NCI-H1436 (cell line): ENCODE measurements at regions not wholly inside any gene's neighbourhood (a gene's known extent, or its start where the extent isn't known, plus 50 kb on each side); places are given as distances from the start of the nearest gene placed in this dataset.

Experiments
- DNase-seq: peaks from one replicate; lab custom pipeline; 2025; lab: John Stamatoyannopoulos, UW

DNA sequence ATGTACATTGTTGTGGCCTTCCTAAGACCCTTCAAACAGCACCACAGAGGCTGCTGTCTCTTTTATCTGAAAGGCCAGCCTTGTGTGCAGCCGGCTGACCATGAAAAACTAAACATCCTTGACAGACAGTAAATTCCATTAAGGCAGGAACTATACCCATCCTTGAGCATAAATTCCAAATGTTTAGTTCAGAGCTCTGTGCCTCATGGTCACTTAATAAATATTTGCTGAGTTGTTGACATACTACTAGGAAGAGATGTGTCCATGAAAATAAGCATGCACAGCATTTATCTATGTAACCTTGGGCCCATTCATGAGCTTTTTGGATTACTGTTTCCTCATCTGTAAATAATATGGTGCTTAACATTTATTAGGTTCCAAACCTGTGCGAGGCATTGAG is 424.8 kb downstream of the HRH4 start:
- DNase-seq: no peak

DNA sequence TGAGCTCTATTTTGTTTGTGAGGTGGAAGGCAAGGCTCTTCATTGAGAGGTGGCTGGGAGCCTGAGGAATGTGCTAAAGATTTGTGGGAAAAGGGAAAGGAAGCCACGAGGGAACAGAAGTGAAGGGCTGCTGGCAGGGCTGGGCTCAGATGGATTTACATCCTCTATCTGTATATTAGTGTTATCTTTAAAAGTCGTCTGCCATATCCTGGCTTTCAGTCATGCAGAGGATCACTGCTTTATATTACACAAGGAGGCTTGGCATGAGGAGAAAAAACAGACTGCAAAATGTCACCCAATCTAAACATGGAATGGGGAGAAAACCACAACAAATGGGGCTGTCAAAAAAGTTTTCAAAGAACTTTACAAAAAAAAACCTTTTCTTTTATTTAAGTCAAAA is 434.4 kb downstream of the HRH4 start:
- no peak for DNase-seq

DNA sequence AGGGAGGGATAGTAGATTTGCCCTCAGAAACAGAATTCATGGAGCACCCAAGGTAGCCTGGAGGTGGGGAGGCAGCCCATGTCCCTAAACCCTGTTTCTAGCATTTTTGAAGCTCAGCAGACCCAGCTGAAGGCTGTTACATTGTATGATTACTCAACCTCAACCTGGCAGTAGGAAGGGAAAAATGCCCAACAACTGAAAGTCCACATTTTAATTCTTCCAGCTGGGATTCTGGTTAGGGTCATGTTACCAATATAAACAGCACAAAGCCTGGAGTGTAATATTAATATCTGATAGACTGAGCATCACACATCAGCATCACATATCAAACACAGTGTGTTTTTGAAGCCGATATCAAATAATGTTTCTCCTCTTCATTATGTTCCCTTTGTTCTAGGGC is 437.0 kb downstream of the HRH4 start:
- DNase-seq: no peak

DNA sequence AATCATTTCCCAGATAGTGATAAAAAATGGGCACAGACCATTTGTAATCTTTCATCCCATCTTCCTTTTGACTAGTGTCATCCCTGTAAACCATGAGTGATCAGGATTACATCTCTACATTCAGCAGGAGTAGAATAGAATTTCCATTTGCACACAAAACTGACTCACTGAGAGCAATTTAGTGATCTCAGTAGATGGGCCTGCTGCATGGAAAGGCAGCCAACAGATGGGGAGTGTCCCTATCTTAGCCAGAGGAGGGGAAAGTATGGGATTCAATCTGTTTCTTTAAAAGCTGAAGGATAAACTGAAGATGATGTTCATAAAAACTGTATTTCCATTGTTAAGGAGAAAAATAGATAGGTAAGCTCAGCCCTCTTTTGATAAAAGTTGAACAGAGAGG is 441.7 kb downstream of the ZNF521 start:
- DNase-seq: no peak

DNA sequence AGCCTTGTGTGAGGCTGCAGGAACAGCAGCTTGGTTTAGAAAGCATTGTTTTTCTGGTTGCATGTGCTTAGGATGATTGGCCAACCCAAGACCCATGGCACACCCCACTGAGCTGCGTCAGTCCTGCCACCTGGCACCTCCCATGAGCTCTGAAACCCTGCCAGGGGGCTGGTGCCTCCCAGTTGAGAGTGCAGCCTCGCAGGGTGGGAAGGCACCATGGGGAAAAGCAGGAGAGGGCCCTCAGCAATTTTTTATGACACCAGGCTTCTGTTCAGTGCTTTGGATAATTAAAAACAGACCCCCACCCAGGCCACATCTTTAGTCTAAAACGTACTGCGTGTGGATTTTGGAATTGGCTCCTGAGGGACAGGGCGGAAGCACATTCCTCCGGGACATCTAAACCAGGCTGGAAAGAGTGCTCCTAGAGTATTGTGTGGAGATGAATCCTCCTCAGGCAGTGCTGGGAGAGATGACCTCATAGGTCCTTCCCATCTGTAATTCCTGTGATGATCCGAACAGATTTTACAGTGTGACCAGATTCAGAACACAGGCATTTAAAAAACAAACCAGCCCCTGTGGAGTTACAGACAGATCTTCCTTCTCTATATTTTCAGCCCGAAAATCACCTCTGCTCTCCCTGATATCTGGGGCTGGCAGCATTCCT is 438.3 kb downstream of the ZNF521 start:
- no peak for DNase-seq

DNA sequence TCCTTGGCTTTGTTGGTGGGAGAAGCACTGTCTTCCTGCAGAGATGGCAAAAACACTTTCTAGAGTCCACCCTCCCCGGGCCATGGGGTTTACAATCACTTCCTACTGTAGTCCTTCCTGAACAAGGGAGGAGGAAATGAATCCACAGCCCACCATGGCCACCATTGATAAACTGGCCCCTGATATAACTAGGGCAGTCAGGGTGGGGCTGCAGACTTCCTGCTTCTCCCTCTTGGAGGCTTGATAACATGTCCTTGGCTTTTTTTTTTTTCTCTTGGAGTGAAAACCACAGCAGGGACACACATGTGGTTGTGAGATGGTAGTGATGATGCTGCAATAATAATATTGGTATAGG is 437.8 kb downstream of the ZNF521 start:
- no peak for DNase-seq

DNA sequence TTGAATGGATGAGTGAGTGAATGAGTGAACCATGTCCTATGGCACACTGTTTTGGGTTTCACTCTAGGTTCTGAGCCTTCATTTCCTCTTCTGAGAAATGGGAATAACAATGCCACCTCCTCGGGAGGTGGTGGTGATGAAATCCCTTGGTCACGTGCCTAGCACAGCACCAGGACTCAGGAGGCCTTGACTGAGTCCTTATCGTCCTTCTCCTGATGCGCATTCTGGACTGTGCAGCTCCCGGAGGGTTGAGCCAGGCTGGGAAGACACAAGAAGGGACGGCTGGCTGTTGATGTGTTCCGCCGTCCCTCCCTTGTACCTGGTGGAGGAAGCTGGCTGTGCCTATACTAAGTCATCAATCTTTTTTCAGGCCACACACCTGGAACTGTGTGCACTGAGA is 437.3 kb downstream of the ZNF521 start:
- no peak for DNase-seq

DNA sequence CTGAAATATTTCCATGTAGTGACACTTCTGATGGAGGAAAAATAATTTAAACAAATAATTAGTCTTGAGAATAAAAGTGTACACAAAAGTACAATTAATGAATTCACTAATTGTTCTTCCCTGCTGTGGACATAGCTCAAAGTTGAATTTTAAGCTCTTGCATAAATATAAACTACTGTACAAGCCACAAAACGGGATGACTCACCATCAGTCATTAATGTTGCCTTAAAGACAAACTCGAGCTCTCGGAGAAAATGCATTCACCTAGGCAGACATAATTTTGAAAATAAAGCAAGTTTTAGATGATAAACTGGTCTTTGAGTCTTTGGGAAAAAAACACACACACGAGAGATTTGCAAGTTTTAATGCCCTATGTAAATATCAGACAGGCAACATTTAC is 436.4 kb downstream of the ZNF521 start:
- DNase-seq: no peak

DNA sequence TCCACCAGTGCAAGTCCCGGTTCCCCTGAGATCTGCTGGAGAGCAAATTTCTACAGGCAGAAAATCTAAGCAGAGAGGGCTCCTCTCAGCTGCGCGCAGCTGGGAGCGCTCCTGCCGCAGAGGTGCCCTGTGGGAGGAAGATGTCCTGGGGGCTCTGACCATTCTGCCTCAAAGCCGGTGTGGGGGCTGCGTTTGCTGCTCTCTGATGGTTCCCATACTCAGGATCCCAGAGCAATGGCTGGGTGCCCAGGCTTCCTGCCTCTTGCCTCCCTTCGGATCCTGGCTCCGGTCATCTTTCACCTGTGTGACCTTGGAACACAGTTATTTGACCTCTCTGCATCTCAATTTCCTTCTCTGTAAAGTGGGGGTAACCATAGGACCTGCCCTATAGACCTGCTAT is 434.2 kb downstream of the ZNF521 start:
- no peak for DNase-seq

DNA sequence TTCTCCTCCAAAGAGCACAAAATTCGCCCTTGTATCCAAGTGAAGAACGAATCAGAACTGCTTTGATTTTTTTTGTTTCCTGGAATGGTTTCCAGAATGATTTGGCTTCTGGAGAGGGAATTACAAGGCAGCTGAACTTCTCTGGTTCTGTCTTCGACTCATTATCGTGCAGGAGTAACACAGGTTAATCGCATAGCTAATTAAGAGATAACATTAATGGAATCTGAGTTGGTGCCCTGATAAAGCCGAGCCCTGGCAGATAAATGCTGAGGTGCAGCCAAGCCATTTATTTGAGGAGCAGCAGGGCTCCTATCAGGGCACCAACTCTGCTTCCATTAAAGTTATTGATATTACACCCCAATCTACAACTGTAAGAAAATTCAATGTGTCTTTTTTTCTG is 433.7 kb downstream of the ZNF521 start:
- DNase-seq: no peak

DNA sequence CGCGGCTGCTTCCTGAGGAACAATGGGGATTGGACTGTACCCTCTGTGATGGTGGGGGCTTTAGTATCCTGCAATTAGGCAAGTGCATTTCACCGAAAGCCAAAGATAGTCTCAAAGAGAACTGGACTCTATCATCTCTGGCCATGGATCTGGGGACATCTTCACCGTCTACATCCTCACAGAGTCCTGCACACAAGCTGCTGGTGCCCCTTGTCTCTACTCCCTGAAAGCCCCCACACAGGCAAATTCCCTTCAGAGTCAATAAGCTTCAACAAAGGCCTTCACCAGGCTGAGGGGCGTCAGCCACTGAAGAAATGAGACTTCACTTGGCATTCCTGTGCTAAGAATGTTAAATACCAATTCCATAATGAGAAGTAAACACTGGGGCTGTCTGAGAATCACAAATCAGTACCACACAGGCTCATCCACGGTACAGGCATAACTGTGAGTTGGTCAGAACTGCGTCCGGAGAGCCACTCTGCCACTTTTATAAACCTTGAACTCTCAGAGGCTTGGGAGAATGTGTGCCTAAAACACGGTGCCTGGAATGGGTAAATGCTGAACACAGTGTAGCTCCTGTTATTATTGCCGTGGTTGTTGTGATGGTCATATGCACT is 432.7 kb downstream of the ZNF521 start:
- no peak for DNase-seq

DNA sequence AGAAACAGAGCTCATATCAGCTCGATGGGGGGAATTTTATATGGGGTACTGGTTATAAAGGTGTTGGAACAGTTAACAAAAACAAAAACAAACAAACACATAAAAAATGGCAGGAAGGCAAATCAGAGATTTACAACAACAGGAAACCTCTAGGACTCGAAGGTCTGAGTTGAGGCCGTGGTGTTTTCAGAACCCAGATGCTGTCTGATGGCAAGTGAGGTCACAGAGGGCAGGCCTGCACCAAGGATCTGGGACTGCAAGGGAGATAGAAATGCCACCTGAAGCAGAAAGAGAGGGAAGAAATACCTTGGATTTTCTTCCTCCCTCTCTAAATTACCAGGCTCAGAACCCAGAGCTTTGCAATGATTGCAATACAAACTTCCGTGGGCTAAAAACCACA is 429.5 kb downstream of the ZNF521 start:
- no peak for DNase-seq

DNA sequence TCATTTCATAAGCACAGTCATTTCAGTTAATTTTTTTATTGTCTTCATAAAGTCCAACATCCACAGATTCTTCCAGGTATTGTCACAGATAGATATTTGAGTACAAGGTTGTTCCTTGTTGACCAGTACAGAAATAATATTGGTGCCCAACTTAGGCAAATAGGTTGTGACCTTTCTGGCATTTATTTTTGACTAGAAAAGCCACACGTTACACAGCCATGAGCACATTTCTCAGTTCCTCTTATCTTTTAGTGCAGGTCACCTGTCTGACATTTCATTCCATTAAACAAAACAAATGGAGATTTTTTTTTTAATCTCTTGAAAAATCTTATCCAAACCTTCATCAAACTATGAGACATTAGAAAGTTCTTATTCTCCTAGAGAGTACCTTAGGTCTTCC is 428.8 kb downstream of the ZNF521 start:
- no peak for DNase-seq

DNA sequence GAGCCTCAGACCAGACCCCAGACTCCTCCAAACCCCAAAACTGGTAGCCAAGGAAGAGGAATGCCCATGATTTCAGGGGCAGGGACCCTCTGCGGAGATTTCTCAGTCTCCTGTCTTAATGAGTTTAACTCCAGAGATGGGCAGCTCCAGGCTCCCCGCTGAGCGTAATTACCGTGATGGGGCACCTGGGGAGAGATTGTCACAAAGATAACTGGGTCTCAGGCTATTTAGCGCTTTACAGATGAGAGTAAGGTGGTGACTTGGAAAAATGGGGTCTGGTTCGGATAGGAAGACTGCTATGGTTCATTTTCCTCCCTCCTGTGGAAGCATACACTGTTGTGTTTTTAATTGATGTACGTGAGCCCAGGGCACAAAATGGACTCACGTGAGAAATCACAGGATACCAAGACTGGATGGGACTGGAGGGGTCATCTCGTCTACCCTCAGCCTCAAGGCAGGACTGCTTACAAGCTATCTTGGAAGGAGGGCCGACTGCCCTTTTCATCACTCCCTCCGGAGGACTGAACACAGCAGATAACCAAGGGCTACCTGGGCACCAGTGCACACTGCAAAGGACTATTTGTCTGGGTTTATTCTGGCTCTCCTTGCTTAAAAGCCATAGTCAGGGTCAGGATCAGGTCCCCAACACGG is 427.8 kb downstream of the ZNF521 start:
- no peak for DNase-seq

DNA sequence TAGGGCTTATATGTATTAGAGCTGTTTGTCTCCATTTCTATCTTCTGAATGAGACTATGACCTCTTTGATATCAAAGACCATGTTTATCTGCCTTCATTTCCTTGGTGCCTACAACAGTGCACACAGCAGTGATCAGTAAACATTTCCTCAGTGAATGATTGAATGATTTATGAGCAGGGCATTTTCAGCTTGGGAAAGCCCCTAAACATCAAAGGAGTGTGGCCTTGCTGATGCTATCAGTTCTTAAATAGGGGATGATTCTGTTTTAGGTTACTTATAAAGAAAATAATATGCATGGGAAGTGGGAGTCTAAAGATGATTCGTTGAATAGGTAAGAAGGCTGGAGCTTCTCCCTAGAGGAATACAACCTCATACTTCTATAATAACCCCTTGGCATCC is 425.3 kb downstream of the ZNF521 start:
- DNase-seq: no peak

DNA sequence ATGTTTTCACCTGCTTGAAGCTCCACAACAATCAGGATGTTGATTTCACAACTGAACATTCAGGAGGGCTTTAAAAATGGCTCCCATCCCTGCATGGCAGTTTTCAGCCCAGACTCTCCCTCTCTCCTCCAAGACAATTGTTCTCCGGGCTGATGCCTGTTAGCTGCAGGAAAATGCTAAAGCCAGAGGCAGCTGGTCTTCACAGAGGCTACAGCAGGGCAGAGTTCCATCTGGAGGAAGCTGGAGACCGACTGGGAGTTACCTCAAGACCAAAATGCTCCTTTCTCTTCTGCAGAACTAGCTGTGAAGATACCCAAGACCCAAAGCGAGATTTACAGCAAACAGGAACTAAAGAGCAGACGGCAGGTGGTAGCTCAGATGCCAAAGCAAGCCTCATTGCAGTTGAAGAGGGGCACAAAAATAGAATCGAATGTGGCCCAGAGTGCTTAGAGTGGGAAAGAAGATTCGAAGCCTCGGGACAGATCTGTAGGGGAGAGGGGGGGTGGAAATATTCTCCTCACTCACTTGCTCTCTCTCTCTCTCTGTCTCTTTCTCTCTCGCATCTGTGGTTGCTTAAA is 423.6 kb downstream of the ZNF521 start:
- DNase-seq: no peak

DNA sequence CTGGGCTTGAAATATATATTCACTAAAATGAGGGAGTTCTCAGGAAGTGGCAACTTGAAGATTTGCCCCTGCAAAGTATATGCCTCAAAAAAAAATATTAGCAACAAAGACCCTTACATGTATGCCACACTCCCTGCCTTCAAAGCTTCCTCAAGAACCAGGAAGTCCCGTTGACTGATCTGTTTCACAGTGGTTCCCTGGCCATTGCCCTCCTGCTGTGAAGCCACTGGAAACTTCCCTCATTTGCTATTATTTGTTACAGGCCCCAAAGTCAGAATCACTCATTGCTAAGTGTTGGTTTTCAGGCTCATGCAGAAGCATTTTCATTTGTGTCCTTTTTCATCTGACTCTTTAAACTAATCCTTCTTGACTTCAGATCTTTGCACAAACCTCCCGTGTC is 421.5 kb downstream of the ZNF521 start:
- no peak for DNase-seq

DNA sequence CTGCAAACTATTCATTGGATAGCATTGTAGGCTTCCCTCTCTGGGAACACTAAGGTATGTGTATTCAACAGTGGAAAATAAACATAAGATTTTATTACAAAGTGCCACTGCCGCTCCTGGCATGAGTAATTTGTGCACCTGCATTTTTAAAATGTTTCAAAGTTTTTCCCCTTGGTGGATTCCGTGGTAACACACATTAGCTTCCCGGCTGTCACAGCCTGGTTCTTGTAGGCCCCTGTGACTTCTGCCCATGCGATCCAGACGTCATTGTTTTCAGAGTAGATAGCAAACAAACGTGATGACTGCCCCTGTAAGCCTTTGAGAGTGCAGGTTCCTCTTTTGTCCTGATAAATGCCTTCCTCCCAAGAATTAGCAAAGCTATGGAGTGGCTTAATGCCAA is 421.0 kb downstream of the ZNF521 start:
- no peak for DNase-seq

DNA sequence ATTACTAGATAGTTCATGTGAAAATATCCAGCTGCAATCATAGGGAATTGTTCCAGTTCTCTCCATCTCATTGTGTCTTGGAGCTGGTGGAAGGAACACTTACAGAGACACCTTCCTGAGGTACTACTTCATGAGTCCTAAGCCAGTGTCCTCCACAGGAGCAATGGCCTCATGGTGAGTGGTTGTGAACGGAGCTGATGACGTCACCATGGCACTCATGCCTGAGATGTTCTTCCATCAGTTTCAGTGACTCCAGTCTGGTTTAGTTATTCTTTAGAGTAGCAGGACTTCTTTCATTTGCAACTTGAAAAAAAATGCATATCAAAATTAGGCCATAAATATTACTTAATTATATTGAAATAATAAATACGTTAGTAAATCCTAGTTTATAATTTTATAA is 418.6 kb downstream of the ZNF521 start:
- DNase-seq: no peak

DNA sequence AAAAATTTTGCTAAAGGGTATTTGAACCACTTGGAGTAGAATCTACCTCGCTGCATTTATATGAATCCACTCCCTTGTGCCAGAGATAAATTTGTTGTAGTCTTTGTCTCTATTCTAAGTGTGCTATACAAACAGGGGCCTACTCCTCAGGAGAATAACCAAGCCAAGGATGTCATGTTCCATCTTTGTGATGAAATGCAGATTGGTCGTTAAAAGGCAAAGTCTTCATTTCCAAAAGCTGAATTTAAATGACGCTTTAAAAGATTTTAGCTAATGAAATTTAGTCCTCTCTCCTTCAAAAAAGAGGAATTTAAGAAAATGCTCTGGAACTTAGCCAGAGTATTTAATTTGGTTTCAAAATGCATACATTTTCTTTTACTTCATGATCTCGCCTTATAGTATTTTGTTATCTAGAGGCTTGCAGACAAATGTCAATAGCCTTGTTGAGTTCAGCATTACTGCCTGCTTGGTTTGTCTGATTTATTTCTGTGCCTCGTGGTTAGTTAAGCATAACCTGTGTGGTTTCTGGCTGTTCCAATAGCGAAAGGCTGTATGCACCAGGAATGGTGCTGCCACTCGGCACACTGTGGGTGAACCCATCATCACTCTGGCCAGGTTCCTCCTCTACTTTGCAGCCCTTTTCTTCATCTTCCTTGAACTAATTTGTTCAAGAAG is 417.6 kb downstream of the ZNF521 start:
- no peak for DNase-seq

DNA sequence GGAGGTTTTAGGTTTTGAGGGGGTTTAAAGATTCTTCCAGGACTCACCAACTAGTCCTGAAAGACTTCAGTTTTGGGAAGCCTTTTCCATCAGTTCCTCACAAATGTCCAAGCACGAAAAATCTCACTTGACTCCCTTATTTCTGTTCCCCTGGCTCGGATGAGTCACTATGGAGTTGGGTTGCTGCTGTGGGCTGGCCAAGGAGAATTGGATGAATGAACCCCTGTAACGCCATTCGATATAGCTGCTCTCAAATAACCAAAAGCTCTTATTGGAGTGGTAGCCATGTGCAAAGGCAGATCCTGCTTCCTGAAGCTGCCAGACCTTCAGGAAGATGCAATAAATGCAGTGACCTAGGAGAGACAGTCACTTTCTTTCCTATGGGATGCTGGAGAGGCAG is 417.0 kb downstream of the ZNF521 start:
- DNase-seq: no peak

DNA sequence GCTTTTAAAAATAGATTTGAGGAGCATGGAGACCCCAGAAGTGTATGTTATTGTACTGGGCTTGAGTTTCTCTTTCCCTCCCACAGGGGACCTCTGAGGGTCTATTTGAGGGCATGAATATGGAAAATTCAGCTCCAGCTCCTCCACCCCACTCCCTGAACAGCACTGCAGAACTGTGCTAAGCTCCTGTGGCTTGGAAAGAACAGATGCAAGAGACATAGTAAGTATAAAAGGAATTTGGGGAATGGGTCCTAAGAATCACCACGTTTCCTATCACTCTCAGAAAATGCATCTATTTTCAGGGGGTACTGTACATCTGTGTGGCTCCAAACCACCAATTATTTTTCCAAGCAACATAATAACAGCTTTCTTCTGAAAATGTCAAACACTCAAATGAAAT is 416.1 kb downstream of the ZNF521 start:
- DNase-seq: no peak

DNA sequence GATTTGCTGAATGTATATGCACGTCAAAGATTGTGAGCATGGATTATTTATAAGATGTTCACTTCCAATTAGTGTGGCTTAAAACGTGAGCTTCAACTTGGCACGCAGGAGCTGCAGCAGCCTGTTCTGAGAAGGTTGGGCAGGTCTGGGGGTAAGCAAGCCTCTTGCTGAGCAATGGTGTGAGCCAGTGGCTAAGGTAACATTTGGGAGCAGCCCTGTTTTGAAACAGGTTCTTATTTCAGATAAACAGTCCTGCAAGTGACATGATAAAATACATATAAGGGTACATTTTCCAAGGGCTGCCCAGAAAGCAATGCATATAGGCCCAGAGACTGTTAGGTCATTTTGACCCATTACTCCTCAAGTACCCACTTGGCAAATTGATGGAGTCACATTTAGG is 415.3 kb downstream of the ZNF521 start:
- no peak for DNase-seq
